ENCODE measurements at regions not wholly inside any gene's neighbourhood (a gene's known extent, or its start where the extent isn't known, plus 50 kb on each side); places are given as distances from the start of the nearest gene placed in this dataset.
"Not testable (repeated sequence)": the region's sequence is repeated elsewhere in the genome, so short reads cannot be mapped to it uniquely, and the experiment has no call there.

DNA sequence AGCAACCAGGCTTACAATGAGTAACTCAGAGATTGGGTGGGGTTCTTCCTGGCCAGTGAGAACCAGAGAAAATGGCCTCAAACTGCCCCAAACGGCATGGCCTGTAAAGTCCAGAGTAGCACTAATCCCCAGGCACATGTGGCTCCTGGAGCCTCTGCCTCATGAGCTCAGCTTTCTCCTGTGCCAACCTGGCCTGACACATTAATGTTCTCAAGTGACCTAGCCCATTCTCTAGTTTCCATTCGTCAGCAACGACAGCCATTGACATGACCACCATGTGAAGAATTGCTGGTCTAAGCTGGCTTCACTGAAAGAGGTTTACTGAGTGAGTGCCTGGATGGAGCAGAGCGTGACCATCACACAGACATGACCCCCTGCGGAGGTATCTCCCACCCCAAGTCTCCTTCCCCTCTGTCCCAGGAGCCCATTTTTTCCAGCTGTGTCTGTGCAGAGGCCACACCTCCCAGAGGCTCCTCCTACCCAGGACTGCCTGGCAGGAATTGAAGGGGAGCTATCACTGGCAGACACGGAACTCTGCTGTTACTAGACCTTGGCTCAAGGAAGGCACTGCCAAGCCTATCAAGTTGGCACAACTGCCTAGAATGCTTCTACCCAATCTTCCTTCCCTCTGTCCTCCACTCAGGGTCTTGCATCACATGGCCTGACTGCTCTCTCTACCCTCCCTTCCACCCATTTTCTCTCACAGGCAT is 59.0 kb upstream of the BOD1 start:
- Histone ChIP-seq H3K4me1 (ENCODE audit: control insufficient read depth, insufficient read depth, low read length) (peaks cover 32% of the 10 kb centered on the region), H3K4me3 (ENCODE audit: low read length) (no peak overlapping the region), H3K27ac (ENCODE audit: low read length) (no peak overlapping the region), H3K36me3 (ENCODE audit: control insufficient read depth, insufficient read depth, low read length) (no peaks in the 10 kb centered on the region), H3K9me3 (ENCODE audit: control insufficient read depth, low read depth, low read length) (peaks cover 3% of the 10 kb centered on the region), H3K27me3 (ENCODE audit: control insufficient read depth, insufficient read depth, low read length) (no peaks in the 10 kb centered on the region)
- no peak for DNase-seq
- no CpG with 5 or more reads among the region's 6 CpGs for WGBS (ENCODE audit: insufficient coverage, low lambda C conversion rate)

DNA sequence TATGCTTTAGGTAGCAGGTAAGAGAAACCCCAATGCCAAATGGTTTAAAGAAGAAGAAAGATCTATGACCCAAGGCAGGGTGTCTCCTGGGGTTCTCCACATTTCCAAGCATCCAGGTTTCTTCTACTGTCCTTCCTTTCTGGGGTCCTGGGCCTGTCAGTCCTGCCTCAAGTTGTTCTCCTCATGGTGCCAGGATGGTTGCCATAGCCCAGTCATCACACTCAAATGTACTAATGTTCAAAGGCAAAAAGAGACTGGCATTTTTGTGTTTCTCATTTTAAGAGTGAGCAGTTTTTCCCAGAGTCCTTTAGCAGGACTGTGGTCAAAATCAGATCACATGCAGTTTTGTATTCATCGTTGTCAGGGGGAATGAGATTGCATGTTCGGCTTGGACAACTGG is 59.9 kb upstream of the BOD1 start:
- WGBS (ENCODE audit: insufficient coverage, low lambda C conversion rate), result no CpG with 5 or more reads among the region's 2 CpGs
- no peaks in the 10 kb centered on the region for H3K36me3 ChIP-seq (ENCODE audit: control insufficient read depth, insufficient read depth, low read length)
- no peak for DNase-seq
- no peak overlapping the region for H3K4me3 ChIP-seq (ENCODE audit: low read length)
- no peaks in the 10 kb centered on the region for H3K27me3 ChIP-seq (ENCODE audit: control insufficient read depth, insufficient read depth, low read length)
- H3K9me3 ChIP-seq (ENCODE audit: control insufficient read depth, low read depth, low read length), result peaks cover 3% of the 10 kb centered on the region
- no peak overlapping the region for H3K27ac ChIP-seq (ENCODE audit: low read length)
- peaks cover 23% of the 10 kb centered on the region for H3K4me1 ChIP-seq (ENCODE audit: control insufficient read depth, insufficient read depth, low read length)

DNA sequence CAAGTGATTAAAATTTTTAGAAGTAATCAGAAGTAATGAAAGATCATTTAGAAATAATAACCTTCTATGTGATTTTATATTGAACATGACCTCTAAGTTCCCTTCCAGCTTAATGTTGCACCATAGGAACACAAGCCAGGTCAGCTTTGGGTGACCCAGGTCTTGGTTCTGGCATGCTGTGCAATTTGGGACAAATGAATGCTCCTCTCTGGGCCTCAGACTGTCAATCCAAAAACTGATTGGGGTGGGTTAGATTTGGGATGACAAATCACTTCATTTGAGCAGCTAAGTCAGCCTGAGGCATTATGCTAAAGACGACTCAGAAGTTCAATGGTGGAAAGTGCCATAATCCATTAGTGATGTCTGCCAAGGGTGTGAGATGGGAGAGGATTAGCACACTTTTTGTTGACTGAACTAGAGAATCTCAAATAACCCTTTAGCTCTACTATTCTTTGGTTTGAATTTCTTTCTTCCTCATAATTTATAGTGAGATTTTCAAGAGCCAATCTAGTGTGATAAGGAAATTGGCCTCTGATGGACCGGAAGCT is 60.7 kb upstream of the BOD1 start:
- H3K9me3 ChIP-seq (ENCODE audit: control insufficient read depth, low read depth, low read length), result peaks cover 3% of the 10 kb centered on the region
- no peaks in the 10 kb centered on the region for H3K36me3 ChIP-seq (ENCODE audit: control insufficient read depth, insufficient read depth, low read length)
- WGBS (ENCODE audit: insufficient coverage, low lambda C conversion rate), result no CpG with 5 or more reads among the region's 2 CpGs

DNA sequence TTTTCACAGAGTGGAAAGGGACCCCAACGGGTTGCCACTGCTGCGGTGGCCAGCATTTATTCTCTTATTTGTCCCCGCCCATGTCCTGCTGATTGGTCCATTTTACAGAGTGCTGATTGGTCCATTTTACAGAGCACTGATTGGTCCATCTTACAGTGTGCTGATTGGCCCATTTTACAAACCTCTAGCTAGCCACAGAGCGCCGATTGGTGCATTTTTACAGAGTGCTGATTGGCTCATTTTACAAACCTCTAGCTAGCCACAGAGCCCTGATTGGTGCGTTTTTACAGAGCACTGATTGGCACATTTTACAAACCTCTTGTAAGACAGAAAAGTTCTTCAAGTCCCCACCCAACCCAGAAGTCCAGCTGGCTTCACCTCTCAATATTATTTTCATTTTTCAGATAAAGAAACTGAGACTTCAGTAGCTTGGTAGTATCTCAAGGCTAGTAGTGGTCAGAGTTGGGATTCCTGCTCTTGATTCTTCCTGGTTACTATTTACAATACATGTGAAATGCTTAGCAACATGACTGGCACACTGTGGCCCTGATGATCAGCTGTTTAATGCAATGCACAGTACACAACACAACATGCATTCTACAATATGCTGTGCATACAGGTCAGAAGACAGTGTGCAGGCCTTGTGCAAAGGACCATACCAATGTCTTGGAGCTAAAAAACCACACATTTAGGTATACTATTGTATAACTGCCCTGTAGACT is 63.6 kb upstream of the BOD1 start:
- WGBS (ENCODE audit: insufficient coverage, low lambda C conversion rate), result 80% methylated on average over 2 of the region's 6 CpGs
- H3K4me3 ChIP-seq (ENCODE audit: low read length), result no peak overlapping the region
- no peaks in the 10 kb centered on the region for H3K4me1 ChIP-seq (ENCODE audit: control insufficient read depth, insufficient read depth, low read length)
- H3K27me3 ChIP-seq (ENCODE audit: control insufficient read depth, insufficient read depth, low read length), result no peaks in the 10 kb centered on the region
- no peaks in the 10 kb centered on the region for H3K36me3 ChIP-seq (ENCODE audit: control insufficient read depth, insufficient read depth, low read length)
- DNase-seq, result peak in 1 of 2 donors; percentile 28
- H3K9me3 ChIP-seq (ENCODE audit: control insufficient read depth, low read depth, low read length), result peaks cover 3% of the 10 kb centered on the region
- H3K27ac ChIP-seq (ENCODE audit: low read length), result no peak overlapping the region

More for the DNA sequence above, 60.7 kb upstream of the BOD1 start:
- Histone ChIP-seq H3K27me3 (ENCODE audit: control insufficient read depth, insufficient read depth, low read length) (no peaks in the 10 kb centered on the region), H3K27ac (ENCODE audit: low read length) (no peak overlapping the region), H3K4me1 (ENCODE audit: control insufficient read depth, insufficient read depth, low read length) (peaks cover 14% of the 10 kb centered on the region), H3K4me3 (ENCODE audit: low read length) (no peak overlapping the region)
- no peak for DNase-seq

DNA sequence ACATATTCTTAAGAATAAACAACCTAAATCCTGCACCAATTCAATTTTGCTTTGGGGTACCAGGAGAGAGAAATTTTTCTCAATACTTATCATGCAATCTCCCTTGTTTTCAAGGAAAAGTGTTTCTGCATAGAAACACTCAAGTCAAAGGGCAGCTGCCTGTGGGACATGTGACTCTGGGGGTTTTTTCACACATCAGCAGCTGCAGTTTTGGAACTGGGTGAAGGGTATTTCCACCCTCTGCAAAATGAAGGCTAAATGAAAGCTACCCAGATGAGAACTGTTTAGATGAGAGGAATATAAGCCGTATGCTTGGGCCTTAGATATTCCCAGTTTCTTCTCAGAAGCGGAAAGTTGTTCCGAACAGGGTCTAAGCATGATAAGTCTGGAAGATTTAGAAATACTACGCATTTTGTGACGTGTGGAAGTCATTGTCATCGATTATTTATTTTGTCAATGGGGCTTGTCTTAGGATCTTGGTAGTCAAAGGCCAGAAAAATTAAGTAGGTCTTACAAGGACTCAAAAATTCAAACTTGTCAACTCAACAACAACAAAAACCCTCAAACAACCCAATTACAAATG is 64.3 kb upstream of the BOD1 start:
- 100% methylated on average over 4 of the region's 6 CpGs for WGBS (ENCODE audit: insufficient coverage, low lambda C conversion rate)
- no peak overlapping the region for H3K4me3 ChIP-seq (ENCODE audit: low read length)
- DNase-seq, result peak in 1 of 2 donors; percentile 11
- no peaks in the 10 kb centered on the region for H3K36me3 ChIP-seq (ENCODE audit: control insufficient read depth, insufficient read depth, low read length)
- no peak overlapping the region for H3K27ac ChIP-seq (ENCODE audit: low read length)
- no peaks in the 10 kb centered on the region for H3K4me1 ChIP-seq (ENCODE audit: control insufficient read depth, insufficient read depth, low read length)
- H3K27me3 ChIP-seq (ENCODE audit: control insufficient read depth, insufficient read depth, low read length), result no peaks in the 10 kb centered on the region
- H3K9me3 ChIP-seq (ENCODE audit: control insufficient read depth, low read depth, low read length), result no peaks in the 10 kb centered on the region

DNA sequence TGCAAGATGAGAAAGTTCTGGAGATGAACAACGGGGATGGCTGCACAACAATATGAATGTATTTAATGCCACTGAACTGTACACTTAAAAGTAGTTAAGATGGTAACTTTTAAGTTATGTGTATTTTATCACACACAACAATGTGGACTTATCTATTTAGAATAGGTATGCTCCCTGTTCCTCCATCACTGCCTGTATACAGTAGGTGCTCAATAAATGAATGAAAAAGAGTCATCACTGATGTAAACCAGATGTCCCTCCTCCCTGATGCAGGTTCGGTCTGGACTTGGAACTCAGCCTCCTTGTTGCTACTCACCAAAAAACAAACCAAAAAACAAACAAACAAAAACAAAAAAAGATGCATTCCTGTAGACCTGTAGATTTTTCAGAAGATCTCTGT is 65.9 kb upstream of the BOD1 start:
- H3K4me1 ChIP-seq (ENCODE audit: control insufficient read depth, insufficient read depth, low read length), result no peaks in the 10 kb centered on the region
- no peaks in the 10 kb centered on the region for H3K36me3 ChIP-seq (ENCODE audit: control insufficient read depth, insufficient read depth, low read length)
- H3K27ac ChIP-seq (ENCODE audit: low read length), result no peak overlapping the region
- H3K4me3 ChIP-seq (ENCODE audit: low read length), result no peak overlapping the region
- H3K9me3 ChIP-seq (ENCODE audit: control insufficient read depth, low read depth, low read length), result no peaks in the 10 kb centered on the region
- no peaks in the 10 kb centered on the region for H3K27me3 ChIP-seq (ENCODE audit: control insufficient read depth, insufficient read depth, low read length)
- 100% methylated on average over 1 of the region's 2 CpGs for WGBS (ENCODE audit: insufficient coverage, low lambda C conversion rate)
- no peak for DNase-seq

DNA sequence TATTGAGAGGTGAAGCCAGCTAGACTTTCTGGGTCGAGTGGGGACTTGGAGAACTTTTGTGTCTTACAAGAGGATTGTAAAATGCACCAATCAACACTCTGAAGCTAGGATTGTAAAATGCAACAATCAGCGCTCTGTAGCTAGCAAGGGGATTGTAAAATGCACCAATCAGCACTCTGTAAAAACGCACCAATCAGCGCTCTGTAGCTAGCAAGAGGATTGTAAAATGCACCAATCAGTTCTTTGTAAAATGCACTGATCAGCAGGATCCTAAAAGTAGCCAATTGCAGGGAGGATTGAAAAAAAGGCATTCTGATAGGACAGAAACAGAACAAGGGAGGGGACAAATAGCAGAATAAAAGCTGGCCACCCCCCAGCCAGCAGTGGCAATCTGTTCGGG is 68.1 kb upstream of the BOD1 start:
- H3K27ac ChIP-seq (ENCODE audit: low read length); H3K4me3 ChIP-seq (ENCODE audit: low read length); H3K4me1 ChIP-seq (ENCODE audit: control insufficient read depth, insufficient read depth, low read length); H3K27me3 ChIP-seq (ENCODE audit: control insufficient read depth, insufficient read depth, low read length); DNase-seq; H3K9me3 ChIP-seq (ENCODE audit: control insufficient read depth, low read depth, low read length); H3K36me3 ChIP-seq (ENCODE audit: control insufficient read depth, insufficient read depth, low read length): not testable (repeated sequence)
- WGBS (ENCODE audit: insufficient coverage, low lambda C conversion rate), result 100% methylated on average over 2 of the region's 5 CpGs

DNA sequence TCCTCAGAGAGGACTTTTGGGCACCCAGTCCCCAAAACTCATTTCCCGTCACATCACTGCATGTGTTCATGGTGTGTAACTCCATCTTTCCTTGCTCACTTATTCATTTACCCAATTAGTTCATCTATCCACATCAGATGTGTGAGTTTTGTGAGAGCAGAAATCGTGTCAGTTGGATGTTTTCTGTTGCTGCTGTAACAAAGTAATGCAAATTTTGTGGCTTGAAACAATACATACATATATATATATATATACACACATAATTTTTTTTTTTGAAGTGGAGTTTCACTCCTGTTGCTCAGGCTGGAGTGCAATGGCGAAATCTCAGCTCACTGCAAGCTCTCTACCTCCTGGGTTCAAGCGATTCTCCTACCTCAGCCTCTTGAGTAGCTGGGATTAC is 70.5 kb upstream of the BOD1 start:
- Histone ChIP-seq H3K27ac (ENCODE audit: low read length) (no peak overlapping the region), H3K4me1 (ENCODE audit: control insufficient read depth, insufficient read depth, low read length) (peaks cover 9% of the 10 kb centered on the region), H3K9me3 (ENCODE audit: control insufficient read depth, low read depth, low read length) (no peaks in the 10 kb centered on the region), H3K4me3 (ENCODE audit: low read length) (no peak overlapping the region), H3K36me3 (ENCODE audit: control insufficient read depth, insufficient read depth, low read length) (no peaks in the 10 kb centered on the region), H3K27me3 (ENCODE audit: control insufficient read depth, insufficient read depth, low read length) (no peaks in the 10 kb centered on the region)
- DNase-seq, result no peak
- WGBS (ENCODE audit: insufficient coverage, low lambda C conversion rate), result no CpG with 5 or more reads among the region's 4 CpGs

DNA sequence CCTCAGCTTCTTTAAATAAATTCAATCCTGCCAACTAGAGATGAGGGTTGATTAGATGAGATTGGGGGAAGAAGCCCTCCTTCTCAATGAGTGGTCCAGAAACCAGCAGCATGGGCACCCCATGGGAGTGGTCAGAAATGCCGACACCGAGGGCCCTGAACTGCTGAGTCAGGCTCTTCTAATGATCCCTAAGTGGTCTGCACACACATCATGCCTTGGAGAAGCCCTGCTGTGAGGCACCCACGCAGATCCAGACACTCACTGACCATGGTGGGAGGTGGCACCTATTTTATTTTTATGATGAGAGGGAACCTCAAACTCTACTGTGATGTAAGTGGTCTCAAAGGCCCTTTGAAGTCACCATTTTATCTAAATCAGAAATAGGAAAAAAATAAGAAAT is 72.3 kb upstream of the BOD1 start:
- H3K4me3 ChIP-seq (ENCODE audit: low read length), result no peak overlapping the region
- no CpG with 5 or more reads among the region's 3 CpGs for WGBS (ENCODE audit: insufficient coverage, low lambda C conversion rate)
- peak overlapping the region; percentile 84 for H3K27ac ChIP-seq (ENCODE audit: low read length)
- DNase-seq, result peak in 1 of 2 donors; percentile 34
- no peaks in the 10 kb centered on the region for H3K36me3 ChIP-seq (ENCODE audit: control insufficient read depth, insufficient read depth, low read length)
- H3K4me1 ChIP-seq (ENCODE audit: control insufficient read depth, insufficient read depth, low read length), result peaks cover 9% of the 10 kb centered on the region
- H3K27me3 ChIP-seq (ENCODE audit: control insufficient read depth, insufficient read depth, low read length), result no peaks in the 10 kb centered on the region
- peaks cover 8% of the 10 kb centered on the region for H3K9me3 ChIP-seq (ENCODE audit: control insufficient read depth, low read depth, low read length)

DNA sequence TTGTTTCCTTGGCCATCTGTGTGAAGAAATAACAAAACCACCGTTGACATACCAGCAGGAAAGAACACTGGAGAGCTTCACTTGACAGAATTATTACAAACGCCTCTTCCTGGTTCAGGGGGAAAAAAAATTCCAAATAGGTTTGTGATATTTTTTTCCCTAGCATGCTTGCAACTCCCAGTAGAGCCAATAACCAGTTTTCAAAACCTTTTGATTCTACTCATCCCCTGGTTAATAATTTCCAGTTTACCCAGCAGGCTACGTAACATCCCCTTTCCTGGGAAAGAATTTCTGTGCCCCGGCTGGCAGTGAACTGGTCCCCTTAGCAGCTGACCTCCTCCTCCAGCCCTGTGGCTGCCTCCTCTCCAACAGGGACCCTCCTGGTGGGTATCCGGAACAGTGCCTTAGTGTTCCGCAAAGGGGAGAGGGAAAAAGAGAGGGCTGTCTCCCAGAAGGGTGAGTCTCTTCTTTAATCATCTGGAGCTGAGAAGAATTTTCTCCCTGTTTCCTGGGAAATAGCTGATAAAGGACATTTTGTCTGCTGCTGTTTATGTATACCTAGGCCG is 72.8 kb upstream of the BOD1 start:
- no peaks in the 10 kb centered on the region for H3K27me3 ChIP-seq (ENCODE audit: control insufficient read depth, insufficient read depth, low read length)
- peak overlapping the region; percentile 37 for H3K4me3 ChIP-seq (ENCODE audit: low read length)
- no peaks in the 10 kb centered on the region for H3K36me3 ChIP-seq (ENCODE audit: control insufficient read depth, insufficient read depth, low read length)
- peak overlapping the region; percentile 84 for H3K27ac ChIP-seq (ENCODE audit: low read length)
- peaks cover 9% of the 10 kb centered on the region for H3K4me1 ChIP-seq (ENCODE audit: control insufficient read depth, insufficient read depth, low read length)
- DNase-seq, result peak; percentile 66 to 86
- WGBS (ENCODE audit: insufficient coverage, low lambda C conversion rate), result no CpG with 5 or more reads among the region's 7 CpGs
- H3K9me3 ChIP-seq (ENCODE audit: control insufficient read depth, low read depth, low read length), result peaks cover 13% of the 10 kb centered on the region

All from large intestine (tissue), 3 donors.